ENCODE measurements at regions not wholly inside any gene's neighbourhood (a gene's known extent, or its start where the extent isn't known, plus 50 kb on each side); places are given as distances from the start of the nearest gene placed in this dataset.

DNA sequence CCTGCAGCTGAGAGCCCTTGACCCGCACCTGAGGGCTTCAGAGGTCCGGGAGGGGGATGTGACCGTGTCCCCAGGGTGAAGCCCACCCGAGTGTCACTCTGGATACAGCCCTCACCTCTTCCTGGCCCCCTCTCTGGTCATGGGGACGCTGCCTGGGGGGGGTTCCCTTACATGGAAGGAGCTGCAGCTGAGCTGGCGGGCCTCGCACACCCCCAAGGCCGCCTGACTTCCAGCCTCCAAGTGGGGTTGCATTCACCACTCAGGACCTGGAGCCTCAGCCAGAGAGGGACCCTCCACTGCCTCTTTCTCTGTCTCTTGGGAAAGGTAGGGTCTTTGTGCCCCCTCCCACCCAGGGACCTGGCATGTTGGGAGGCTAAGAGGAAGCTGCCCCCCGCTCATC is 284.6 kb downstream of the SEC14L1 start:
- Histone ChIP-seq H3K9me3 (ENCODE audit: control insufficient read depth, insufficient read depth, low read depth, low read length) (no peaks in the 10 kb centered on the region), H3K36me3 (ENCODE audit: control insufficient read depth in 2 of 2, insufficient read depth in 1 of 2, low read length in 2 of 2) (peaks cover 0 to 3% of the 10 kb centered on the region in 2 experiments; a peak in 1 of 3 replicates), H3K27ac (ENCODE audit: extremely low read depth, low read depth, low read length) (no peak overlapping the region), H3K4me1 (ENCODE audit: control insufficient read depth, insufficient read depth, low read length) (peaks cover 16% of the 10 kb centered on the region), H3K4me3 (ENCODE audit: low read depth, low read length) (no peak overlapping the region)
- TF ChIP-seq ZNF670 (tag by site-specific recombination; IDR thresholded peaks at IDR 0.05; ENCODE audit: low read depth) (no peak), MEIS1 (CRISPR knock-in tag; IDR thresholded peaks at IDR 0.05; ENCODE audit: borderline replicate concordance) (no peak), RBAK (tag by site-specific recombination; IDR thresholded peaks at IDR 0.05) (no peak), ZNF521 (tag by site-specific recombination; IDR thresholded peaks at IDR 0.05) (no peak), ZNF350 (tag by site-specific recombination; IDR thresholded peaks at IDR 0.05) (no peak), ZNF677 (tag by site-specific recombination; IDR thresholded peaks at IDR 0.05) (no peak), ZNF626 (tag by site-specific recombination; IDR thresholded peaks at IDR 0.05) (no peak), ZNF324 (tag by site-specific recombination; IDR thresholded peaks at IDR 0.05) (no peak), ZNF423 (tag by site-specific recombination; IDR thresholded peaks at IDR 0.05) (no peak), ZNF473 (tag by site-specific recombination; IDR thresholded peaks at IDR 0.05) (no peak), YY2 (tag by site-specific recombination; IDR thresholded peaks at IDR 0.05) (no peak), YY1 (tag by site-specific recombination; IDR thresholded peaks at IDR 0.05) (no peak), ZNF561 (tag by site-specific recombination; IDR thresholded peaks at IDR 0.05; ENCODE audit: borderline replicate concordance) (no peak)
- TF ChIP-seq, protein P1, sequence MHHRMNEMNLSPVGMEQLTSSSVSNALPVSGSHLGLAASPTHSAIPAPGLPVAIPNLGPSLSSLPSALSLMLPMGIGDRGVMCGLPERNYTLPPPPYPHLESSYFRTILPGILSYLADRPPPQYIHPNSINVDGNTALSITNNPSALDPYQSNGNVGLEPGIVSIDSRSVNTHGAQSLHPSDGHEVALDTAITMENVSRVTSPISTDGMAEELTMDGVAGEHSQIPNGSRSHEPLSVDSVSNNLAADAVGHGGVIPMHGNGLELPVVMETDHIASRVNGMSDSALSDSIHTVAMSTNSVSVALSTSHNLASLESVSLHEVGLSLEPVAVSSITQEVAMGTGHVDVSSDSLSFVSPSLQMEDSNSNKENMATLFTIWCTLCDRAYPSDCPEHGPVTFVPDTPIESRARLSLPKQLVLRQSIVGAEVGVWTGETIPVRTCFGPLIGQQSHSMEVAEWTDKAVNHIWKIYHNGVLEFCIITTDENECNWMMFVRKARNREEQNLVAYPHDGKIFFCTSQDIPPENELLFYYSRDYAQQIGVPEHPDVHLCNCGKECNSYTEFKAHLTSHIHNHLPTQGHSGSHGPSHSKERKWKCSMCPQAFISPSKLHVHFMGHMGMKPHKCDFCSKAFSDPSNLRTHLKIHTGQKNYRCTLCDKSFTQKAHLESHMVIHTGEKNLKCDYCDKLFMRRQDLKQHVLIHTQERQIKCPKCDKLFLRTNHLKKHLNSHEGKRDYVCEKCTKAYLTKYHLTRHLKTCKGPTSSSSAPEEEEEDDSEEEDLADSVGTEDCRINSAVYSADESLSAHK (tag by site-specific recombination; IDR thresholded peaks at IDR 0.05), result no peak
- TF ChIP-seq, protein P2, sequence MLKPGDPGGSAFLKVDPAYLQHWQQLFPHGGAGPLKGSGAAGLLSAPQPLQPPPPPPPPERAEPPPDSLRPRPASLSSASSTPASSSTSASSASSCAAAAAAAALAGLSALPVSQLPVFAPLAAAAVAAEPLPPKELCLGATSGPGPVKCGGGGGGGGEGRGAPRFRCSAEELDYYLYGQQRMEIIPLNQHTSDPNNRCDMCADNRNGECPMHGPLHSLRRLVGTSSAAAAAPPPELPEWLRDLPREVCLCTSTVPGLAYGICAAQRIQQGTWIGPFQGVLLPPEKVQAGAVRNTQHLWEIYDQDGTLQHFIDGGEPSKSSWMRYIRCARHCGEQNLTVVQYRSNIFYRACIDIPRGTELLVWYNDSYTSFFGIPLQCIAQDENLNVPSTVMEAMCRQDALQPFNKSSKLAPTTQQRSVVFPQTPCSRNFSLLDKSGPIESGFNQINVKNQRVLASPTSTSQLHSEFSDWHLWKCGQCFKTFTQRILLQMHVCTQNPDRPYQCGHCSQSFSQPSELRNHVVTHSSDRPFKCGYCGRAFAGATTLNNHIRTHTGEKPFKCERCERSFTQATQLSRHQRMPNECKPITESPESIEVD (tag by site-specific recombination; IDR thresholded peaks at IDR 0.05), result no peak
- ChIA-PET POLR2A (interaction anchor here (0.6 kb wide), 1 partner anchor 11 kb away, joined by 3 read pairs; no protein-coding TSS in a partner anchor), CTCF (interaction anchor here (0.5 to 1.5 kb wide), 3 partner anchors 44 to 601 kb away, joined by 3 to 5 read pairs (median 4); no protein-coding TSS in a partner anchor)

DNA sequence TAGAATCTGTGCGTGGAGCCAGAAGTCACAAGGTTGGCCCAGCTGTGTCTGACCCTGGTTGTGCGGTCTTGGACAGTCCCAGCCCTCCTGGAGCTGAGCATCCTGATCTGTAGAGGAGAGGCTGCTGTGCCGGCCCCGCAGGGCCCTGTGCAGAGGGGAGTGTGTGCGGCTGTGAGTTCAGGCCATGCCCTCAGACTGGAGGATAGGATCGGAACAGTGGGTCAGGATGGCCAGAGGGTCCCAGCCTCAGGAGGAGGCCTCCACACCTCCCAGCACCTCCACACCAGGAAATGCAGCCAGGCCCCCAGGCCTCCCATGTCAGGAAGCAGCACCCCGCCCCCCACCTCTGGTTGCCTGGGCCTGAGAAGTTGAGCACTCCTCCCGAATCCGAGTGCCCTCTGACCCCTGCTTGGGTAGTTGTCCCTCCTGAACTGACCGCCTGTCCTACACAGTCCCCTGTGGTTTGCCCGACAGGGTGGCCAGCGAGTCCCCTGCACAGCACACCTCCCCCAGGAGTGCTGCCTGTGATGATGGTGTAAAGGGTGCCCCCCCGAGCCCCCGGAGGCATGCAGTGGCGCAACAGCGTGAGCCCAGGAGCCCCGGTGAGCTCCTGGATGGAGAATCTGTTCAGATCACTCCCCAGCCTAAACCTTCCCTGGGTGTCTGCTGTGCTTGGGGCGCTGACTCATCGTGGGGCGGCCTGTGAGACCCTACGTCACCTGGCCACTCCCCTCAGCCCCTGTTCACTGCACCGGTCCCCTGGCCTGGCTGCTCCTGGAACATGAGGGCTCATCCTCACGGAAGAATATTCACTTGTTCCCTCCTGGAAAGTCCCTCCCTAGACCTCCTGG is 285.2 kb downstream of the SEC14L1 start:
- Histone ChIP-seq H3K4me1 (ENCODE audit: control insufficient read depth, insufficient read depth, low read length) (peaks cover 11% of the 10 kb centered on the region), H3K4me3 (ENCODE audit: low read depth, low read length) (no peak overlapping the region), H3K36me3 (ENCODE audit: control insufficient read depth in 2 of 2, insufficient read depth in 1 of 2, low read length in 2 of 2) (peaks cover 0 to 3% of the 10 kb centered on the region in 2 experiments; a peak in 1 of 3 replicates), H3K9me3 (ENCODE audit: control insufficient read depth, insufficient read depth, low read depth, low read length) (no peaks in the 10 kb centered on the region), H3K27ac (ENCODE audit: extremely low read depth, low read depth, low read length) (no peak overlapping the region)
- ChIA-PET CTCF (interaction anchor here (0.5 to 1.5 kb wide), 5 partner anchors 43 to 601 kb away, joined by 3 to 8 read pairs (median 4); no protein-coding TSS in a partner anchor), POLR2A (interaction anchor here (0.6 to 1.4 kb wide), 2 partner anchors 10 to 532 kb away, joined by 3 to 6 read pairs; partner anchors contain the start of gene TNRC6C)
- TF ChIP-seq GLIS1 (tag by site-specific recombination; IDR thresholded peaks at IDR 0.05), result peak; percentile 68
- no peak for TF ChIP-seq ZNF16 (tag by site-specific recombination; IDR thresholded peaks at IDR 0.05; ENCODE audit: low read depth)
- TF ChIP-seq ZIC2 (tag by site-specific recombination; IDR thresholded peaks at IDR 0.05), result peak; percentile 77
